Loucy (cell line): ENCODE measurements at regions not wholly inside any gene's neighbourhood (a gene's known extent, or its start where the extent isn't known, plus 50 kb on each side); places are given as distances from the start of the nearest gene placed in this dataset.

ENCODE experiments used
- H2AFZ ChIP-seq: fragments of 200-600 bp; sonication (generic); 2 replicates; pipeline ENCODE4 v1.6.0; 2016; ENCODE audit warnings: antibody characterized with exemption, mild to moderate bottlenecking, low read length, moderate library complexity
- H3F3A ChIP-seq: fragments of 200-600 bp; 2 replicates; pipeline ENCODE4 v1.6.0; 2016; ENCODE audit warnings: antibody characterized with exemption, low read depth, mild to moderate bottlenecking
- H3K27me3 ChIP-seq: fragments of 200-600 bp; sonication (generic); 2 replicates; pipeline ENCODE4 v1.6.1; 2014; ENCODE audit warnings: low read length, mild to moderate bottlenecking; ENCODE audit not compliant: insufficient read depth, poor library complexity, severe bottlenecking
- H3K36me3 ChIP-seq: fragments of 200-600 bp; sonication (generic); 2 replicates; pipeline ENCODE4 v1.6.1; 2016; ENCODE audit warnings: low read length; ENCODE audit not compliant: insufficient read depth
- H3K4me1 ChIP-seq: fragments of 200-600 bp; sonication (generic); 2 replicates; pipeline ENCODE4 v1.5.1; 2014; ENCODE audit warnings: low read length, mild to moderate bottlenecking; ENCODE audit not compliant: insufficient read depth, poor library complexity, severe bottlenecking
- H3K4me2 ChIP-seq: fragments of 200-600 bp; sonication (generic); 2 replicates; pipeline ENCODE4 v1.6.0; 2014; ENCODE audit warnings: antibody characterized with exemption, low read length, low read depth, mild to moderate bottlenecking; ENCODE audit not compliant: poor library complexity, severe bottlenecking
- H3K4me3 ChIP-seq: fragments of 200-600 bp; sonication (generic); 2 replicates; pipeline ENCODE4 v1.5.1; 2014; ENCODE audit warnings: low read length, mild to moderate bottlenecking, mixed read lengths; ENCODE audit not compliant: poor library complexity, severe bottlenecking
- H3K79me2 ChIP-seq: fragments of 200-600 bp; sonication (generic); 2 replicates; pipeline ENCODE4 v1.6.1; 2014; ENCODE audit warnings: low read length; ENCODE audit not compliant: insufficient read depth
- H3K9ac ChIP-seq: fragments of 200-600 bp; sonication (generic); 2 replicates; pipeline ENCODE4 v1.6.0; 2014; ENCODE audit warnings: mild to moderate bottlenecking, low read depth, low read length, moderate library complexity; ENCODE audit not compliant: poor library complexity, severe bottlenecking
- H3K9me2 ChIP-seq: fragments of 200-600 bp; sonication (generic); replicated peaks from 2 replicates; pipeline ENCODE4 v1.6.1; 2016; ENCODE audit warnings: low read depth, low read length, mixed read lengths
- H3K9me3 ChIP-seq: fragments of 200-600 bp; sonication (generic); 2 replicates; pipeline ENCODE4 v1.6.1; 2014; ENCODE audit warnings: mild to moderate bottlenecking, antibody characterized with exemption, low read length, low read depth; ENCODE audit not compliant: insufficient read depth
- H4K20me1 ChIP-seq: fragments of 200-600 bp; sonication (generic); 2 replicates; pipeline ENCODE4 v1.6.0; 2014; ENCODE audit warnings: antibody characterized with exemption, low read length, mild to moderate bottlenecking; ENCODE audit not compliant: insufficient read depth, poor library complexity, severe bottlenecking
- CTCF ChIP-seq: fragments of 200-600 bp; sonication (generic); conservative IDR thresholded peaks from 2 replicates; pipeline ENCODE4 v1.5.1; 2014; ENCODE audit warnings: mild to moderate bottlenecking, antibody characterized with exemption, low read length
- EZH2phosphoT487 ChIP-seq: fragments of 200-600 bp; IDR thresholded peaks from 2 replicates; pipeline ENCODE4 v1.6.1; 2018; ENCODE audit warnings: antibody characterized with exemption, mild to moderate bottlenecking, moderate library complexity, borderline replicate concordance

- Histone ChIP-seq H2AFZ (no peak overlapping the region), H3F3A (no peaks in the 10 kb centered on the region), H3K79me2 (no peaks in the 10 kb centered on the region), H3K4me1 (no peaks in the 10 kb centered on the region), H3K4me3 (no peak overlapping the region), H3K27me3 (no peaks in the 10 kb centered on the region), H4K20me1 (no peaks in the 10 kb centered on the region), H3K9me2 (no peaks in the 10 kb centered on the region), H3K4me2 (no peak overlapping the region), H3K9ac (no peak overlapping the region), H3K36me3 (no peaks in the 10 kb centered on the region), H3K9me3 (no peaks in the 10 kb centered on the region)
- TF ChIP-seq EZH2phosphoT487 (no peak), CTCF (no peak)
Measured at GRCh38 chr6:159594750-159595117, 98.3 kb downstream of the SOD2 start.

GRCh38 chr6:159594106-159594749, 98.8 kb downstream of the SOD2 start:
- Histone ChIP-seq H4K20me1 (no peaks in the 10 kb centered on the region), H3K4me1 (no peaks in the 10 kb centered on the region), H3K27me3 (no peaks in the 10 kb centered on the region), H3K79me2 (no peaks in the 10 kb centered on the region), H3K9me3 (no peaks in the 10 kb centered on the region), H3K9me2 (no peaks in the 10 kb centered on the region), H3K9ac (no peak overlapping the region), H3K4me2 (no peak overlapping the region), H3K36me3 (no peaks in the 10 kb centered on the region), H3F3A (no peaks in the 10 kb centered on the region), H3K4me3 (no peak overlapping the region), H2AFZ (no peak overlapping the region)
- TF ChIP-seq CTCF: no peak
- no peak for TF ChIP-seq EZH2phosphoT487

GRCh38 chr6:159590835-159591234, 102.2 kb downstream of the SOD2 start:
- Histone ChIP-seq H3K9ac (no peak overlapping the region), H3F3A (no peaks in the 10 kb centered on the region), H3K4me1 (no peaks in the 10 kb centered on the region), H2AFZ (no peak overlapping the region), H3K79me2 (no peaks in the 10 kb centered on the region), H3K4me3 (no peak overlapping the region), H3K9me2 (no peaks in the 10 kb centered on the region), H3K27me3 (no peaks in the 10 kb centered on the region), H4K20me1 (no peaks in the 10 kb centered on the region), H3K9me3 (no peaks in the 10 kb centered on the region), H3K36me3 (no peaks in the 10 kb centered on the region), H3K4me2 (no peak overlapping the region)
- TF ChIP-seq EZH2phosphoT487: no peak
- TF ChIP-seq CTCF: no peak
